Activated B cell treated with CpG ODN at 0.5 μM for 24 hours (primary cell): ENCODE measurements at regions not wholly inside any gene's neighbourhood (a gene's known extent, or its start where the extent isn't known, plus 50 kb on each side); places are given as distances from the start of the nearest gene placed in this dataset.

Experiments used
- ATAC-seq: fragments of 200-7000 bp; cut with Tn5 transposase; one replicate; pipeline ENCODE4 v1.10.0; 2021; ENCODE audit warnings: low read depth, mild to moderate bottlenecking, moderate library complexity
- CTCF ChIA-PET: fragments of 350-600 bp; sonication (Branson Sonifier 250); formaldehyde crosslinking; loops from one replicate; lab custom pipeline; 2021; ENCODE audit warnings: antibody characterized with exemption; lab: Charles Lee
- POLR2A ChIA-PET: fragments of 350-600 bp; sonication (Branson Sonifier 250); formaldehyde crosslinking; loops from one replicate; lab custom pipeline; 2021; ENCODE audit warnings: antibody characterized with exemption; lab: Charles Lee
- DNase-seq: peaks from one replicate; pipeline ENCODE4 v3.0.0; 2022
- H3K27ac Mint-ChIP-seq: one replicate; pipeline ENCODE4 v1.8.0; 2020; ENCODE audit warnings: mixed read lengths
- H3K27me3 Mint-ChIP-seq: one replicate; pipeline ENCODE4 v1.8.0; 2021; ENCODE audit warnings: mixed read lengths
- H3K36me3 Mint-ChIP-seq: one replicate; pipeline ENCODE4 v1.8.0; 2021; ENCODE audit warnings: low read depth, mixed read lengths
- H3K4me1 Mint-ChIP-seq: one replicate; pipeline ENCODE4 v1.8.0; 2021; ENCODE audit warnings: mixed read lengths
- H3K4me3 Mint-ChIP-seq: one replicate; pipeline ENCODE4 v1.8.0; 2020; ENCODE audit warnings: mild to moderate bottlenecking, mixed read lengths
- H3K9me3 Mint-ChIP-seq: one replicate; pipeline ENCODE4 v1.8.0; 2020; ENCODE audit warnings: mixed read lengths
- CTCF ChIP-seq: fragments of 200-600 bp; IDR thresholded peaks from one replicate; pipeline ENCODE4 v1.8.0; 2022; ENCODE audit warnings: antibody characterized with exemption, mild to moderate bottlenecking
- intact Hi-C: fragments of 100-400 bp; cut with micrococcal nuclease; formaldehyde crosslinking; loops from one replicate; pipeline ENCODE4 v1.15.1; 2024

- Mint-ChIP-seq H3K27me3 (no peaks in the 10 kb centered on the region), H3K36me3 (peaks cover 40% of the 10 kb centered on the region), H3K4me3 (no peak overlapping the region), H3K27ac (no peak overlapping the region), H3K9me3 (no peaks in the 10 kb centered on the region), H3K4me1 (peaks cover 76% of the 10 kb centered on the region)
- intact Hi-C loops, result no loop called here
- no peak for TF ChIP-seq CTCF
- POLR2A ChIA-PET, result interaction anchor here (0.6 kb wide), 1 partner anchor 9 kb away, joined by 3 read pairs; no protein-coding TSS in a partner anchor
- CTCF ChIA-PET, result interaction anchor here (0.6 kb wide), 1 partner anchor 108 kb away, joined by 3 read pairs; no protein-coding TSS in a partner anchor
- ATAC-seq (no peak), DNase-seq (no peak)
These were observed 239.7 kb upstream of the MKLN1 start for GRCh38 chr7:131087756-131088658.

GRCh38 chr7:131090188-131090587, 237.5 kb upstream of the MKLN1 start:
- TF ChIP-seq CTCF, result no peak
- intact Hi-C loops, result no loop called here
- ChIA-PET POLR2A (interaction anchor here (0.6 to 2.1 kb wide), 5 partner anchors 9 to 16 kb away, joined by 3 to 5 read pairs (median 4); no protein-coding TSS in a partner anchor), CTCF (interaction anchor here (0.9 to 1.9 kb wide), 4 partner anchors 16 to 193 kb away, joined by 3 to 6 read pairs (median 4); no protein-coding TSS in a partner anchor)
- Mint-ChIP-seq H3K4me1 (peaks cover 74% of the 10 kb centered on the region), H3K9me3 (no peaks in the 10 kb centered on the region), H3K27ac (peak overlapping the region; percentile 73), H3K27me3 (no peaks in the 10 kb centered on the region), H3K4me3 (no peak overlapping the region), H3K36me3 (peaks cover 41% of the 10 kb centered on the region)
- no peak for DNase-seq
- no peak for ATAC-seq

GRCh38 chr7:131090886-131091692, 236.6 kb upstream of the MKLN1 start:
- ChIA-PET POLR2A (interaction anchor here (0.7 to 2.1 kb wide), 4 partner anchors 8 to 296 kb away, joined by 3 to 5 read pairs (median 4); no protein-coding TSS in a partner anchor), CTCF (no interaction called here)
- H3K27me3 Mint-ChIP-seq, result no peaks in the 10 kb centered on the region
- no peak overlapping the region for H3K4me3 Mint-ChIP-seq
- no peak for TF ChIP-seq CTCF
- H3K4me1 Mint-ChIP-seq, result peaks cover 71% of the 10 kb centered on the region
- no peak for DNase-seq
- H3K36me3 Mint-ChIP-seq, result peaks cover 37% of the 10 kb centered on the region
- intact Hi-C loops, result no loop called here
- ATAC-seq, result no peak
- peak overlapping the region; percentile 73 for H3K27ac Mint-ChIP-seq
- H3K9me3 Mint-ChIP-seq, result no peaks in the 10 kb centered on the region

GRCh38 chr7:131094685-131095084, 233.0 kb upstream of the MKLN1 start:
- H3K27ac Mint-ChIP-seq, result peak overlapping the region; percentile 19
- ATAC-seq, result no peak
- no peak for DNase-seq
- CTCF ChIA-PET, result no interaction called here
- H3K36me3 Mint-ChIP-seq, result peaks cover 51% of the 10 kb centered on the region
- H3K4me3 Mint-ChIP-seq, result no peak overlapping the region
- intact Hi-C loops, result no loop called here
- POLR2A ChIA-PET, result interaction anchor here (0.6 kb wide), 1 partner anchor 36 kb away, joined by 4 read pairs; no protein-coding TSS in a partner anchor
- H3K4me1 Mint-ChIP-seq, result peaks cover 87% of the 10 kb centered on the region
- no peaks in the 10 kb centered on the region for H3K9me3 Mint-ChIP-seq
- TF ChIP-seq CTCF, result no peak
- no peaks in the 10 kb centered on the region for H3K27me3 Mint-ChIP-seq
